ENCODE measurements at regions not wholly inside any gene's neighbourhood (a gene's known extent, or its start where the extent isn't known, plus 50 kb on each side); places are given as distances from the start of the nearest gene placed in this dataset.

DNA sequence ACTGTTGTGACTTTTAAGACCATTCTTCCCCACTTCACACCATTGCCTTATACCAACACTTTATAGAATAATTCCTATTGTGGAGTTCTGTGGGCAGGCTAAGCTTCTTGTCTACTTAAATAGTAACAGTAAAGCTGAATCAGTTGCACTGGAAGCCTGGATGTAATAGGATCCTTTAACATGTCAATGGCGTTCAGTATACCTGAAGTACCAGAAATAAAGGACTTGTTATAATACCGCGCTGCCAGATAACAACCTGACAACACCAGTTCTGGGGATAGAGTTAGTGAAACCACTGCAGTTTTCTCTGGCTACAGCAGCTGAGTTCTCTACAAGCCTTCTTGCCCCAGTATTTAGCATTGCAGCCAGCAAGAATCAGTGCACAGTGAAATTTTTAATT, 52.0 kb upstream of the TNFRSF19 start:
- TF ChIP-seq, protein P1, sequence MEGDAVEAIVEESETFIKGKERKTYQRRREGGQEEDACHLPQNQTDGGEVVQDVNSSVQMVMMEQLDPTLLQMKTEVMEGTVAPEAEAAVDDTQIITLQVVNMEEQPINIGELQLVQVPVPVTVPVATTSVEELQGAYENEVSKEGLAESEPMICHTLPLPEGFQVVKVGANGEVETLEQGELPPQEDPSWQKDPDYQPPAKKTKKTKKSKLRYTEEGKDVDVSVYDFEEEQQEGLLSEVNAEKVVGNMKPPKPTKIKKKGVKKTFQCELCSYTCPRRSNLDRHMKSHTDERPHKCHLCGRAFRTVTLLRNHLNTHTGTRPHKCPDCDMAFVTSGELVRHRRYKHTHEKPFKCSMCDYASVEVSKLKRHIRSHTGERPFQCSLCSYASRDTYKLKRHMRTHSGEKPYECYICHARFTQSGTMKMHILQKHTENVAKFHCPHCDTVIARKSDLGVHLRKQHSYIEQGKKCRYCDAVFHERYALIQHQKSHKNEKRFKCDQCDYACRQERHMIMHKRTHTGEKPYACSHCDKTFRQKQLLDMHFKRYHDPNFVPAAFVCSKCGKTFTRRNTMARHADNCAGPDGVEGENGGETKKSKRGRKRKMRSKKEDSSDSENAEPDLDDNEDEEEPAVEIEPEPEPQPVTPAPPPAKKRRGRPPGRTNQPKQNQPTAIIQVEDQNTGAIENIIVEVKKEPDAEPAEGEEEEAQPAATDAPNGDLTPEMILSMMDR (IDR thresholded peaks at IDR 0.05): no peak
- no peak for TF ChIP-seq POLR2A (IDR thresholded peaks at IDR 0.05)
